Prostate gland (tissue), 2 donors: ENCODE measurements at regions not wholly inside any gene's neighbourhood (a gene's known extent, or its start where the extent isn't known, plus 50 kb on each side); places are given as distances from the start of the nearest gene placed in this dataset.

Experiments
- POLR2A ChIP-seq: fragments of 450-650 bp; IDR thresholded peaks from one replicate; pipeline ENCODE4 v1.6.1; 2016; ENCODE audit warnings: antibody characterized with exemption, mild to moderate bottlenecking
- POLR2AphosphoS5 ChIP-seq: sonication (generic); formaldehyde crosslinking; IDR thresholded peaks from one replicate; pipeline ENCODE4 v1.6.1; 2017; ENCODE audit warnings: antibody characterized with exemption
- TF ChIP-seq, protein P1 (sequence below), 4 experiments: fragments of 200-600 bp in 2 of 4; fragments of 450-650 bp in 2 of 4; sonication (generic) in 2 of 4; IDR thresholded peaks; 1 replicate in 3 of 4; 2 replicates in 1 of 4; pipeline ENCODE4 v1.5.1; 2016 to 2019; ENCODE audit warnings: antibody characterized with exemption in 4 of 4, mild to moderate bottlenecking in 2 of 4, moderate library complexity in 2 of 4

GRCh38 chr1:38525343-38526043 lies 334.1 kb downstream of the RRAGC start:
- TF ChIP-seq, protein P1, sequence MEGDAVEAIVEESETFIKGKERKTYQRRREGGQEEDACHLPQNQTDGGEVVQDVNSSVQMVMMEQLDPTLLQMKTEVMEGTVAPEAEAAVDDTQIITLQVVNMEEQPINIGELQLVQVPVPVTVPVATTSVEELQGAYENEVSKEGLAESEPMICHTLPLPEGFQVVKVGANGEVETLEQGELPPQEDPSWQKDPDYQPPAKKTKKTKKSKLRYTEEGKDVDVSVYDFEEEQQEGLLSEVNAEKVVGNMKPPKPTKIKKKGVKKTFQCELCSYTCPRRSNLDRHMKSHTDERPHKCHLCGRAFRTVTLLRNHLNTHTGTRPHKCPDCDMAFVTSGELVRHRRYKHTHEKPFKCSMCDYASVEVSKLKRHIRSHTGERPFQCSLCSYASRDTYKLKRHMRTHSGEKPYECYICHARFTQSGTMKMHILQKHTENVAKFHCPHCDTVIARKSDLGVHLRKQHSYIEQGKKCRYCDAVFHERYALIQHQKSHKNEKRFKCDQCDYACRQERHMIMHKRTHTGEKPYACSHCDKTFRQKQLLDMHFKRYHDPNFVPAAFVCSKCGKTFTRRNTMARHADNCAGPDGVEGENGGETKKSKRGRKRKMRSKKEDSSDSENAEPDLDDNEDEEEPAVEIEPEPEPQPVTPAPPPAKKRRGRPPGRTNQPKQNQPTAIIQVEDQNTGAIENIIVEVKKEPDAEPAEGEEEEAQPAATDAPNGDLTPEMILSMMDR (IDR thresholded peaks at IDR 0.05): no peak
- no peak for TF ChIP-seq POLR2A
- TF ChIP-seq POLR2AphosphoS5: no peak
